HepG2 (cell line): ENCODE measurements at regions not wholly inside any gene's neighbourhood (a gene's known extent, or its start where the extent isn't known, plus 50 kb on each side); places are given as distances from the start of the nearest gene placed in this dataset.

Experiments
- ATAC-seq: fragments of 200-7000 bp; cut with Tn5 transposase; 3 replicates; pipeline ENCODE4 v1.9.1; 2020; ENCODE audit warnings: mild to moderate bottlenecking, moderate library complexity
- BruUV-seq: library from RNA; stranded (reverse); fragments of 400-500 nt; replicated peaks from 2 replicates; lab custom pipeline; 2021; lab: Mats Ljungman, UMichigan
- CTCF ChIA-PET: fragments of 300-600 bp; formaldehyde crosslinking; extraction: SDS; loops from one replicate; lab custom pipeline; 2021; ENCODE audit warnings: low total read pairs, inconsistent platforms, low intra/inter-chr PET ratio; lab: Yijun Ruan, JAX
- POLR2A ChIA-PET: fragments of 350-600 bp; sonication (Branson Sonifier 250); formaldehyde crosslinking; loops from one replicate; lab custom pipeline; 2020; ENCODE audit warnings: antibody characterized with exemption, inconsistent platforms; lab: Yijun Ruan, JAX
- DNase-seq: peaks from one replicate; pipeline ENCODE4 v3.0.0-alpha.2; 2015; ENCODE audit warnings: low spot score
- FAIRE-seq: peaks from 3 replicates; lab custom pipeline; 2011; peaks lifted over from hg19 to GRCh38; lab: Jason Lieb, UNC
- H2AFZ ChIP-seq: one replicate; pipeline ENCODE4 v1.6.1; 2011; ENCODE audit warnings: low read length, inconsistent platforms
- H3K27ac ChIP-seq: fragments of 300-600 bp; 3 replicates; pipeline ENCODE4 v1.8.0; 2011; ENCODE audit warnings: mixed run types, mild to moderate bottlenecking, mixed read lengths, low read length, inconsistent platforms; ENCODE audit not compliant: insufficient read depth; ENCODE audit errors: extremely low read length
- H3K27me3 ChIP-seq, 2 experiments: fragments of 200-600 bp in 1 of 2; 2 replicates in 1 of 2; 3 replicates in 1 of 2; pipeline versions ENCODE4 v1.6.0 to v1.8.0; 2011; ENCODE audit warnings: low read length in 2 of 2, mild to moderate bottlenecking in 2 of 2, moderate library complexity in 2 of 2, inconsistent platforms in 1 of 2; ENCODE audit not compliant: insufficient read depth in 2 of 2, control insufficient read depth in 1 of 2
- H3K36me3 ChIP-seq, 2 experiments: fragments of 200-600 bp in 1 of 2; replicated peaks in 1 of 2; 2 replicates in 1 of 2; 3 replicates in 1 of 2; pipeline versions ENCODE4 v1.5.1 to v1.8.0; 2011; ENCODE audit warnings: low read length in 2 of 2, inconsistent platforms in 1 of 2; ENCODE audit not compliant: insufficient read depth in 2 of 2, control insufficient read depth in 1 of 2
- H3K4me1 ChIP-seq: 2 replicates; pipeline ENCODE4 v1.5.1; 2012; ENCODE audit warnings: low read length, inconsistent platforms; ENCODE audit not compliant: insufficient read depth
- H3K4me2 ChIP-seq: 2 replicates; pipeline ENCODE4 v1.6.0; 2011; ENCODE audit warnings: low read depth, low read length, inconsistent platforms
- H3K4me3 ChIP-seq, 3 experiments: fragments of 200-600 bp in 1 of 3; sonication (generic), shearing (Covaris generic) in 1 of 3; replicated peaks in 1 of 3; 2 replicates each; pipeline ENCODE4 v1.5.1; 2011 to 2016; ENCODE audit warnings: low read length in 3 of 3, inconsistent platforms in 2 of 3, low read depth in 2 of 3, mild to moderate bottlenecking in 2 of 3, control low read depth in 1 of 3, mixed read lengths in 1 of 3; ENCODE audit not compliant: insufficient read depth in 1 of 3
- H3K79me2 ChIP-seq: one replicate; pipeline ENCODE4 v1.6.1; 2011; ENCODE audit warnings: low read length, inconsistent platforms; ENCODE audit not compliant: insufficient read depth
- H3K9ac ChIP-seq: 2 replicates; pipeline ENCODE4 v1.6.0; 2011; ENCODE audit warnings: mild to moderate bottlenecking, low read depth, low read length, inconsistent platforms; ENCODE audit not compliant: insufficient read depth
- H3K9me3 ChIP-seq: 2 replicates; pipeline ENCODE4 v1.5.1; 2012; ENCODE audit warnings: mild to moderate bottlenecking, low read length
- H4K20me1 ChIP-seq: 2 replicates; pipeline ENCODE4 v1.6.0; 2011; ENCODE audit warnings: inconsistent platforms, mild to moderate bottlenecking, low read length, moderate library complexity; ENCODE audit not compliant: insufficient read depth
- WGBS: methylation state at CpG from one replicate; pipeline ENCODE4 v1.1.6; 2017; ENCODE audit warnings: low lambda C conversion rate; 5-methylcytosine and 5-hydroxymethylcytosine counted together
- in situ Hi-C: cut with HindIII; loops from 2 replicates; pipeline ENCODE4 v1.10.0; 2017; ENCODE audit warnings: low pct_unique_long_range_greater_than_20kb; ENCODE audit not compliant: extremely low pct_ligation_motif_present
- intact Hi-C: fragments of 100-400 bp; cut with micrococcal nuclease; formaldehyde crosslinking; loops from one replicate; pipeline ENCODE4 v1.10.0; 2022; ENCODE audit not compliant: unreplicated experiment
- TF ChIP-seq, protein P1 (sequence below): sonication (generic); formaldehyde crosslinking; IDR thresholded peaks from 2 replicates; pipeline ENCODE4 v1.8.0; 2022; ENCODE audit warnings: missing genetic modification reagents, mild to moderate bottlenecking, borderline replicate concordance
- TF ChIP-seq, protein P2 (sequence below): sonication (generic); formaldehyde crosslinking; IDR thresholded peaks from 2 replicates; pipeline ENCODE4 v1.4.0; 2020; ENCODE audit warnings: missing genetic modification reagents
- TF ChIP-seq, protein P3 (sequence below): sonication (generic); formaldehyde crosslinking; IDR thresholded peaks from 2 replicates; pipeline ENCODE4 v1.5.0; 2020; ENCODE audit warnings: mild to moderate bottlenecking, missing genetic modification reagents, borderline replicate concordance

DNA sequence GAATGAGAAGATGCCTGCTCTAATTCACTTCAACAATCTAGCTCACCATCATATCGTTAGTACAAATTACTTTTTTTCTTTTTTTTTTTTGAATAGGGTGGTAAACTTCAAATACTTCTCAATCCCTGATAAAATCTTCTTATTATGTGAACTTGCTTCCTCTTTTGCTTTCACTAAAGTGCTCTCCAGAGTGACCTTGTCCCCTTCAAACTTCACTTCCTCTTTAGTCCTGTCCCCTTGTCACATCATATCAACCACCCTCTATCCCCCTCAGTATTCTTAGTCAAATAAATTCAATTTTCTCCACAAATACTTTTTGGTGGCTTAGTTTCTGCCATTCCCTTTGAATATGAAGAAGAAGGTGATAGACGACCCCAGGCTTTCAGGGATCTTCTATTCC lies 124.9 kb upstream of the PLXNA2 start:
- H3K4me2 ChIP-seq: no peak overlapping the region
- no TSS peak for BruUV-seq
- WGBS: 0% methylated on average over 2 of the region's 2 CpGs
- POLR2A ChIA-PET: no interaction called here
- TF ChIP-seq, protein P1, sequence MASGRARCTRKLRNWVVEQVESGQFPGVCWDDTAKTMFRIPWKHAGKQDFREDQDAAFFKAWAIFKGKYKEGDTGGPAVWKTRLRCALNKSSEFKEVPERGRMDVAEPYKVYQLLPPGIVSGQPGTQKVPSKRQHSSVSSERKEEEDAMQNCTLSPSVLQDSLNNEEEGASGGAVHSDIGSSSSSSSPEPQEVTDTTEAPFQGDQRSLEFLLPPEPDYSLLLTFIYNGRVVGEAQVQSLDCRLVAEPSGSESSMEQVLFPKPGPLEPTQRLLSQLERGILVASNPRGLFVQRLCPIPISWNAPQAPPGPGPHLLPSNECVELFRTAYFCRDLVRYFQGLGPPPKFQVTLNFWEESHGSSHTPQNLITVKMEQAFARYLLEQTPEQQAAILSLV: no peak
- TF ChIP-seq, protein P2, sequence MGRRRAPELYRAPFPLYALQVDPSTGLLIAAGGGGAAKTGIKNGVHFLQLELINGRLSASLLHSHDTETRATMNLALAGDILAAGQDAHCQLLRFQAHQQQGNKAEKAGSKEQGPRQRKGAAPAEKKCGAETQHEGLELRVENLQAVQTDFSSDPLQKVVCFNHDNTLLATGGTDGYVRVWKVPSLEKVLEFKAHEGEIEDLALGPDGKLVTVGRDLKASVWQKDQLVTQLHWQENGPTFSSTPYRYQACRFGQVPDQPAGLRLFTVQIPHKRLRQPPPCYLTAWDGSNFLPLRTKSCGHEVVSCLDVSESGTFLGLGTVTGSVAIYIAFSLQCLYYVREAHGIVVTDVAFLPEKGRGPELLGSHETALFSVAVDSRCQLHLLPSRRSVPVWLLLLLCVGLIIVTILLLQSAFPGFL (CRISPR knock-in tag): no peak
- TF ChIP-seq, protein P3, sequence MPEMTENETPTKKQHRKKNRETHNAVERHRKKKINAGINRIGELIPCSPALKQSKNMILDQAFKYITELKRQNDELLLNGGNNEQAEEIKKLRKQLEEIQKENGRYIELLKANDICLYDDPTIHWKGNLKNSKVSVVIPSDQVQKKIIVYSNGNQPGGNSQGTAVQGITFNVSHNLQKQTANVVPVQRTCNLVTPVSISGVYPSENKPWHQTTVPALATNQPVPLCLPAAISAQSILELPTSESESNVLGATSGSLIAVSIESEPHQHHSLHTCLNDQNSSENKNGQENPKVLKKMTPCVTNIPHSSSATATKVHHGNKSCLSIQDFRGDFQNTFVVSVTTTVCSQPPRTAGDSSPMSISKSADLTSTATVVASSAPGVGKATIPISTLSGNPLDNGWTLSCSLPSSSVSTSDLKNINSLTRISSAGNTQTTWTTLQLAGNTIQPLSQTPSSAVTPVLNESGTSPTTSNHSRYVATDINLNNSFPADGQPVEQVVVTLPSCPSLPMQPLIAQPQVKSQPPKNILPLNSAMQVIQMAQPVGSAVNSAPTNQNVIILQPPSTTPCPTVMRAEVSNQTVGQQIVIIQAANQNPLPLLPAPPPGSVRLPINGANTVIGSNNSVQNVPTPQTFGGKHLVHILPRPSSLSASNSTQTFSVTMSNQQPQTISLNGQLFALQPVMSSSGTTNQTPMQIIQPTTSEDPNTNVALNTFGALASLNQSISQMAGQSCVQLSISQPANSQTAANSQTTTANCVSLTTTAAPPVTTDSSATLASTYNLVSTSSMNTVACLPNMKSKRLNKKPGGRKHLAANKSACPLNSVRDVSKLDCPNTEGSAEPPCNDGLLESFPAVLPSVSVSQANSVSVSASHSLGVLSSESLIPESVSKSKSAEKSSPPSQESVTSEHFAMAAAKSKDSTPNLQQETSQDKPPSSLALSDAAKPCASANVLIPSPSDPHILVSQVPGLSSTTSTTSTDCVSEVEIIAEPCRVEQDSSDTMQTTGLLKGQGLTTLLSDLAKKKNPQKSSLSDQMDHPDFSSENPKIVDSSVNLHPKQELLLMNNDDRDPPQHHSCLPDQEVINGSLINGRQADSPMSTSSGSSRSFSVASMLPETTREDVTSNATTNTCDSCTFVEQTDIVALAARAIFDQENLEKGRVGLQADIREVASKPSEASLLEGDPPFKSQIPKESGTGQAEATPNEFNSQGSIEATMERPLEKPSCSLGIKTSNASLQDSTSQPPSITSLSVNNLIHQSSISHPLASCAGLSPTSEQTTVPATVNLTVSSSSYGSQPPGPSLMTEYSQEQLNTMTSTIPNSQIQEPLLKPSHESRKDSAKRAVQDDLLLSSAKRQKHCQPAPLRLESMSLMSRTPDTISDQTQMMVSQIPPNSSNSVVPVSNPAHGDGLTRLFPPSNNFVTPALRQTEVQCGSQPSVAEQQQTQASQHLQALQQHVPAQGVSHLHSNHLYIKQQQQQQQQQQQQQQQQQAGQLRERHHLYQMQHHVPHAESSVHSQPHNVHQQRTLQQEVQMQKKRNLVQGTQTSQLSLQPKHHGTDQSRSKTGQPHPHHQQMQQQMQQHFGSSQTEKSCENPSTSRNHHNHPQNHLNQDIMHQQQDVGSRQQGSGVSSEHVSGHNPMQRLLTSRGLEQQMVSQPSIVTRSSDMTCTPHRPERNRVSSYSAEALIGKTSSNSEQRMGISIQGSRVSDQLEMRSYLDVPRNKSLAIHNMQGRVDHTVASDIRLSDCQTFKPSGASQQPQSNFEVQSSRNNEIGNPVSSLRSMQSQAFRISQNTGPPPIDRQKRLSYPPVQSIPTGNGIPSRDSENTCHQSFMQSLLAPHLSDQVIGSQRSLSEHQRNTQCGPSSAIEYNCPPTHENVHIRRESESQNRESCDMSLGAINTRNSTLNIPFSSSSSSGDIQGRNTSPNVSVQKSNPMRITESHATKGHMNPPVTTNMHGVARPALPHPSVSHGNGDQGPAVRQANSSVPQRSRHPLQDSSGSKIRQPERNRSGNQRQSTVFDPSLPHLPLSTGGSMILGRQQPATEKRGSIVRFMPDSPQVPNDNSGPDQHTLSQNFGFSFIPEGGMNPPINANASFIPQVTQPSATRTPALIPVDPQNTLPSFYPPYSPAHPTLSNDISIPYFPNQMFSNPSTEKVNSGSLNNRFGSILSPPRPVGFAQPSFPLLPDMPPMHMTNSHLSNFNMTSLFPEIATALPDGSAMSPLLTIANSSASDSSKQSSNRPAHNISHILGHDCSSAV (CRISPR knock-in tag): no peak
- TF ChIP-seq, all 625 proteins: peak for 0
- H3K4me3 ChIP-seq: no peak overlapping the region
- intact Hi-C loops: no loop called here
- no peaks in the 10 kb centered on the region for H3K4me1 ChIP-seq
- CTCF ChIA-PET: no interaction called here
- H4K20me1 ChIP-seq: no peaks in the 10 kb centered on the region
- no peaks in the 10 kb centered on the region; a peak in 1 of 5 replicates for H3K27me3 ChIP-seq
- FAIRE-seq: no peak
- H3K9ac ChIP-seq: no peak overlapping the region
- H3K79me2 ChIP-seq: no peaks in the 10 kb centered on the region
- no peak overlapping the region for H2AFZ ChIP-seq
- H3K36me3 ChIP-seq: no peaks in the 10 kb centered on the region
- in situ Hi-C loops: no loop called here
- ATAC-seq: no peak
- no peaks in the 10 kb centered on the region for H3K9me3 ChIP-seq
- DNase-seq: no peak
- H3K27ac ChIP-seq: no peak overlapping the region
